NB4 (cell line): ENCODE measurements at regions not wholly inside any gene's neighbourhood (a gene's known extent, or its start where the extent isn't known, plus 50 kb on each side); places are given as distances from the start of the nearest gene placed in this dataset.

ENCODE experiments used
- DNase-seq: peaks from one replicate; pipeline ENCODE4 v3.0.0; 2010; ENCODE audit warnings: low read depth
- H3K4me3 ChIP-seq: one replicate; pipeline ENCODE4 v1.5.1; 2011; ENCODE audit warnings: mild to moderate bottlenecking, low read depth, low read length, moderate library complexity
- CTCF ChIP-seq: IDR thresholded peaks from one replicate; pipeline ENCODE4 v1.5.1; 2012; ENCODE audit warnings: low read depth, low read length
- MAX ChIP-seq: IDR thresholded peaks from 2 replicates; pipeline ENCODE4 v1.6.1; 2011; ENCODE audit warnings: low read depth, low read length
- MYC ChIP-seq: IDR thresholded peaks from 2 replicates; pipeline ENCODE4 v1.6.1; 2011; ENCODE audit warnings: low read depth, low read length
- POLR2A ChIP-seq: IDR thresholded peaks from 2 replicates; pipeline ENCODE4 v1.6.1; 2011; ENCODE audit warnings: mild to moderate bottlenecking; ENCODE audit not compliant: insufficient read length; ENCODE audit errors: extremely low read depth

GRCh38 chr2:239494578-239494977 is 93.8 kb upstream of the HDAC4 start:
- no peak for DNase-seq
- H3K4me3 ChIP-seq = no peak overlapping the region
- TF ChIP-seq MAX = no peak

GRCh38 chr2:239489481-239489880 is 88.7 kb upstream of the HDAC4 start:
- DNase-seq = no peak
- no peak for TF ChIP-seq POLR2A
- no peak for TF ChIP-seq MYC
- TF ChIP-seq CTCF = no peak
- TF ChIP-seq MAX = no peak
- H3K4me3 ChIP-seq = no peak overlapping the region

GRCh38 chr2:239488125-239488524 is 87.3 kb upstream of the HDAC4 start:
- TF ChIP-seq MYC (no peak), MAX (no peak), CTCF (no peak), POLR2A (no peak)
- DNase-seq = no peak
- no peak overlapping the region for H3K4me3 ChIP-seq

- TF ChIP-seq MAX = no peak
- no peak for DNase-seq
- no peak overlapping the region for H3K4me3 ChIP-seq
Measured at GRCh38 chr2:239487272-239487671, 86.5 kb upstream of the HDAC4 start.

- H3K4me3 ChIP-seq = no peak overlapping the region
- TF ChIP-seq POLR2A (no peak), CTCF (no peak), MYC (no peak), MAX (no peak)
- DNase-seq = no peak
Measured at GRCh38 chr2:239485622-239486021, 84.8 kb upstream of the HDAC4 start.

GRCh38 chr2:239484571-239485355 is 83.9 kb upstream of the HDAC4 start:
- no peak overlapping the region for H3K4me3 ChIP-seq
- DNase-seq = no peak
- TF ChIP-seq MYC (no peak), MAX (no peak), CTCF (no peak), POLR2A (no peak)
